SKM-1 (cell line): ENCODE measurements at regions not wholly inside any gene's neighbourhood (a gene's known extent, or its start where the extent isn't known, plus 50 kb on each side); places are given as distances from the start of the nearest gene placed in this dataset.
A peak's percentile ranks its signal among the peaks of the same experiment; 100 is the strongest.

Experiments
- DNase-seq: peaks from one replicate; lab custom pipeline; 2025; ENCODE audit not compliant: unreplicated experiment; lab: John Stamatoyannopoulos, UW

- no peak for DNase-seq
Measured at GRCh38 chr11:80211673-80212072, 770.8 kb upstream of the TENM4 start.

GRCh38 chr11:80204021-80204420 is 763.2 kb upstream of the TENM4 start:
- DNase-seq = no peak

- no peak for DNase-seq
Measured at GRCh38 chr11:80196932-80197554, 756.2 kb upstream of the TENM4 start.

GRCh38 chr11:80196041-80196440 is 755.2 kb upstream of the TENM4 start:
- DNase-seq = no peak

- no peak for DNase-seq
Measured at GRCh38 chr11:80194625-80195024, 753.8 kb upstream of the TENM4 start.

GRCh38 chr11:80194016-80194415 is 753.2 kb upstream of the TENM4 start:
- no peak for DNase-seq

- DNase-seq = no peak
Measured at GRCh38 chr11:80188076-80188627, 747.3 kb upstream of the TENM4 start.

GRCh38 chr11:80186692-80187091 is 745.9 kb upstream of the TENM4 start:
- DNase-seq = no peak

- no peak for DNase-seq
Measured at GRCh38 chr11:80182901-80183300, 742.1 kb upstream of the TENM4 start.

GRCh38 chr11:80173371-80174136 is 732.7 kb upstream of the TENM4 start:
- DNase-seq = no peak

GRCh38 chr11:80168796-80169195 is 728.0 kb upstream of the TENM4 start:
- DNase-seq = no peak

- DNase-seq = no peak
Measured at GRCh38 chr11:80167766-80168165, 726.9 kb upstream of the TENM4 start.

GRCh38 chr11:80165744-80166143 is 724.9 kb upstream of the TENM4 start:
- DNase-seq = no peak

GRCh38 chr11:80163441-80163840 is 722.6 kb upstream of the TENM4 start:
- DNase-seq = no peak

GRCh38 chr11:80163011-80163410 is 722.2 kb upstream of the TENM4 start:
- no peak for DNase-seq

GRCh38 chr11:80162387-80162786 is 721.6 kb upstream of the TENM4 start:
- no peak for DNase-seq

GRCh38 chr11:80157447-80157846 is 716.6 kb upstream of the TENM4 start:
- no peak for DNase-seq

- no peak for DNase-seq
Measured at GRCh38 chr11:80156062-80156461, 715.2 kb upstream of the TENM4 start.

GRCh38 chr11:80155412-80156017 is 714.7 kb upstream of the TENM4 start:
- DNase-seq = peak; percentile 21

GRCh38 chr11:80146232-80146631 is 705.4 kb upstream of the TENM4 start:
- no peak for DNase-seq

GRCh38 chr11:80144897-80145594 is 704.2 kb upstream of the TENM4 start:
- no peak for DNase-seq
